ENCODE measurements at regions not wholly inside any gene's neighbourhood (a gene's known extent, or its start where the extent isn't known, plus 50 kb on each side); places are given as distances from the start of the nearest gene placed in this dataset.

DNA sequence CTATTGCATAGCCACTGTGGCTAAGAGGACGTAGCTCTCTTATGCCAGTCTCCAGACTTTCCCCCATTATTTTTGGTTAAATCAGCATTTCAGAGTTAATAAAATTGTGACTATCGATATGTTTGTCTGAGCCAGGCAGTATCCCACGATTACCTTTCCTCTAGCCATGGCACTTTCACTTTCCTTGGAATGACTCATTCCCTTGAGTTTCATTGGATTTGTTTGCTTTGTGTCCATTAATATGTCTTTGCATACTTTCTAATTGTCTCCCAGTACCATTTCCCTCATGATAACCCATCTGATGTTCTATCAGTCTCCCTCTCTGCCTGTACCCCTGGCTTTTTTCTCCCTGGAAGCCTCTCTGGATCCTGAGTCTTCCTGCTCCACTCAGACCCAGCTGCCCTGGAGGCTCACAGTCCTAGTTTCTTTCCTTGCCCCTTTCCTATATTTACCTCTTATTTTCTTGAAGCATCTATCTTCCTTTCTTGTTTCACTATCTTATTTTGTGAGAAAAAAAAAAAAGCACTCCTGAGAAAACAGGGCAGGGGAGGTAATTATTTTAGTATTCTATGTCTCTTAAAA, 126.1 kb downstream of the MTX2 start:
- ChIA-PET POLR2A (no interaction called here), CTCF (no interaction called here)
- no peak overlapping the region for H3K4me3 ChIP-seq (ENCODE audit: low read depth, low read length)
- no peaks in the 10 kb centered on the region for H3K27me3 ChIP-seq (ENCODE audit: control insufficient read depth, insufficient read depth, low read length)
- no peak for DNase-seq (ENCODE audit: low read depth)
- TF ChIP-seq, protein P1, sequence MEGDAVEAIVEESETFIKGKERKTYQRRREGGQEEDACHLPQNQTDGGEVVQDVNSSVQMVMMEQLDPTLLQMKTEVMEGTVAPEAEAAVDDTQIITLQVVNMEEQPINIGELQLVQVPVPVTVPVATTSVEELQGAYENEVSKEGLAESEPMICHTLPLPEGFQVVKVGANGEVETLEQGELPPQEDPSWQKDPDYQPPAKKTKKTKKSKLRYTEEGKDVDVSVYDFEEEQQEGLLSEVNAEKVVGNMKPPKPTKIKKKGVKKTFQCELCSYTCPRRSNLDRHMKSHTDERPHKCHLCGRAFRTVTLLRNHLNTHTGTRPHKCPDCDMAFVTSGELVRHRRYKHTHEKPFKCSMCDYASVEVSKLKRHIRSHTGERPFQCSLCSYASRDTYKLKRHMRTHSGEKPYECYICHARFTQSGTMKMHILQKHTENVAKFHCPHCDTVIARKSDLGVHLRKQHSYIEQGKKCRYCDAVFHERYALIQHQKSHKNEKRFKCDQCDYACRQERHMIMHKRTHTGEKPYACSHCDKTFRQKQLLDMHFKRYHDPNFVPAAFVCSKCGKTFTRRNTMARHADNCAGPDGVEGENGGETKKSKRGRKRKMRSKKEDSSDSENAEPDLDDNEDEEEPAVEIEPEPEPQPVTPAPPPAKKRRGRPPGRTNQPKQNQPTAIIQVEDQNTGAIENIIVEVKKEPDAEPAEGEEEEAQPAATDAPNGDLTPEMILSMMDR (IDR thresholded peaks at IDR 0.05; ENCODE audit: insufficient read depth, low read depth, low read length): no peak
- no peaks in the 10 kb centered on the region for H3K36me3 ChIP-seq (ENCODE audit: control insufficient read depth, insufficient read depth, low read length)

- Histone ChIP-seq H3K4me3 (ENCODE audit: low read depth, low read length) (no peak overlapping the region), H3K27me3 (ENCODE audit: control insufficient read depth, insufficient read depth, low read length) (no peaks in the 10 kb centered on the region), H3K36me3 (ENCODE audit: control insufficient read depth, insufficient read depth, low read length) (no peaks in the 10 kb centered on the region)
- DNase-seq (ENCODE audit: low read depth): peak; percentile 31
- CTCF ChIA-PET: interaction anchor here (0.8 to 1.3 kb wide), 2 partner anchors 10 to 56 kb away, joined by 3 read pairs; no protein-coding TSS in a partner anchor
- POLR2A ChIA-PET: no interaction called here
- TF ChIP-seq, protein P1 (IDR thresholded peaks at IDR 0.05; ENCODE audit: insufficient read depth, low read depth, low read length): no peak
Observed at GRCh38 chr2:176398243-176399073, 129.2 kb downstream of the MTX2 start.

DNA sequence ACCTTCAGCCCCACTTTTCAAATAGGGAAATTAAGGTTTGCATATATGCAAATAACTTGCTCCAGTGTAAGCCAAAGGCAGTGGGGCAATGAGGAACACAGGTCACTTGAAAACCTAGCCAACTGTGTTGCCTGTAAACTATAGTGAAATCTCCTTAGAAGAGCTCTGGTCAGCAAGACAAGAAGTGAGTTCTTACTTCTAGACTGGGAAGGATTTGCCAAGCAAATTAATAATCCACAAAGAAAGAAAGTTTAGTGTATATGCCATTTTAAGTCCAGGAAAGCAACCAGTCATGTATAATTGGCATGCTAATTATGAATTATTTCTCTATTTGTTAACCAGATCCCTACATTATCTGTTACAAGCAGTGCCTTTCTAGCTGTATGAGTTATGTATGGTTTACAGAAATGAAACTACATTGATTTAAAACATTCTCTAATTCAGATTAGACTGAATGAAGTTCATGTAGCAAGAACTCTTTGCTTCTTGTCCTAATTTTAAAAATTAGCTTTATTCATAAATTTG, 129.9 kb downstream of the MTX2 start:
- Histone ChIP-seq H3K36me3 (ENCODE audit: control insufficient read depth, insufficient read depth, low read length) (no peaks in the 10 kb centered on the region), H3K27me3 (ENCODE audit: control insufficient read depth, insufficient read depth, low read length) (no peaks in the 10 kb centered on the region), H3K4me3 (ENCODE audit: low read depth, low read length) (no peak overlapping the region)
- POLR2A ChIA-PET: no interaction called here
- CTCF ChIA-PET: interaction anchor here (1.3 kb wide), 1 partner anchor 56 kb away, joined by 3 read pairs; no protein-coding TSS in a partner anchor
- TF ChIP-seq, protein P1 (IDR thresholded peaks at IDR 0.05; ENCODE audit: insufficient read depth, low read depth, low read length): no peak
- no peak for DNase-seq (ENCODE audit: low read depth)

DNA sequence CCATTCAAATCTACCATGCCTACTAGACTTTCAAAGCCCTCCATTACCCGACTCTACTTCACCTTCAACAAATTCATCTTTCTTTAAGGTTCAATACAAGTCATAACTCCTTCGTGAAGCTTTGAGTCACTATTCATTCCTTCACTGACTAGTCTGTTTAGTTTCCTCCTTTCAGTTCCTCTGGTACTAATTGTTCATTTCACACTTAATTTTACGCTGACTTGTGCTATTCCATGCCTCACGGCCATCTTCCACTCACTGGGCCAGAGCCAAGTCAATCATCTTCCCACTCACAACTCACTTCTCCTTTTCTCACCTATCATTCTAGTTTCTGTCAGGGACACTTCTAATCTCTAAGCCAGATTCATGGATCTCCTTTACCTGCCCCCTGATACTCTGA, 136.2 kb downstream of the MTX2 start:
- TF ChIP-seq, protein P1 (IDR thresholded peaks at IDR 0.05; ENCODE audit: insufficient read depth, low read depth, low read length): no peak
- DNase-seq (ENCODE audit: low read depth): no peak
- H3K27me3 ChIP-seq (ENCODE audit: control insufficient read depth, insufficient read depth, low read length): no peaks in the 10 kb centered on the region
- ChIA-PET POLR2A (no interaction called here), CTCF (no interaction called here)
- no peaks in the 10 kb centered on the region for H3K36me3 ChIP-seq (ENCODE audit: control insufficient read depth, insufficient read depth, low read length)
- no peak overlapping the region for H3K4me3 ChIP-seq (ENCODE audit: low read depth, low read length)

- H3K36me3 ChIP-seq (ENCODE audit: control insufficient read depth, insufficient read depth, low read length): no peaks in the 10 kb centered on the region
- ChIA-PET CTCF (no interaction called here), POLR2A (no interaction called here)
Observed at GRCh38 chr2:176407706-176408105, 138.5 kb downstream of the MTX2 start.

More at GRCh38 chr2:176407706-176408105, 138.5 kb downstream of the MTX2 start:
- Histone ChIP-seq H3K4me3 (ENCODE audit: low read depth, low read length) (no peak overlapping the region), H3K27me3 (ENCODE audit: control insufficient read depth, insufficient read depth, low read length) (no peaks in the 10 kb centered on the region)
- DNase-seq (ENCODE audit: low read depth): no peak
- TF ChIP-seq, protein P1 (IDR thresholded peaks at IDR 0.05; ENCODE audit: insufficient read depth, low read depth, low read length): no peak
